Stomach (tissue), 4 donors: ENCODE measurements at regions not wholly inside any gene's neighbourhood (a gene's known extent, or its start where the extent isn't known, plus 50 kb on each side); places are given as distances from the start of the nearest gene placed in this dataset.

ENCODE experiments used
- CTCF ChIP-seq, 7 experiments: fragments of 450-650 bp in 4 of 7; fragments of 200-600 bp in 3 of 7; sonication (generic) in 3 of 7; IDR thresholded peaks; one replicate each; pipeline ENCODE4 v1.5.1; 2016 to 2019; ENCODE audit warnings: antibody characterized with exemption in 7 of 7, control low read depth in 2 of 7, mild to moderate bottlenecking in 1 of 7
- EP300 ChIP-seq: sonication (generic); formaldehyde crosslinking; IDR thresholded peaks from one replicate; pipeline ENCODE4 v1.6.1; 2017; ENCODE audit warnings: antibody characterized with exemption
- POLR2A ChIP-seq, 4 donors: fragments of 450-650 bp; IDR thresholded peaks; one replicate each; pipeline ENCODE4 v1.6.1; 2016; ENCODE audit warnings: antibody characterized with exemption in 4 of 4, control low read depth in 2 of 4, mild to moderate bottlenecking in 1 of 4, moderate library complexity in 1 of 4

DNA sequence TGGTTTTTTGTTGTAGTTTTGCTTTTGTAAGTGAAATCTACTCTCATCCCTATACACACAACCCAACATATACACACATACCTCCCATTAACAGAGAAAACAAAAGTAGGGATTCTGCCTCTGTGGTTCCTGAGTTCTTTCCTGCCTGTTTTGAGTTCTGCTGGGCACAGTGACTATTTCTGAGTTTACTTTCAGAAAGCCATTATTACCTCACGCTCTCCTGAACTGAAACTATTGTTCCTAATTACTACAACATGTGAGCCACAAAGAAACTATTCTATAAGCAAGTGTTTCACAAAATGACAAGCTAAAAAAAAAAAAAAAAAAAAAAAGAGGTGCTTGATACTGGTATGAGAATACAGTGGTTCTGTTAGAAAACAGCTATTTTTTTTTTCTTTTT is 110.9 kb downstream of the ALG10B start:
- no peak for TF ChIP-seq CTCF (IDR thresholded peaks at IDR 0.05)
- no peak for TF ChIP-seq POLR2A (IDR thresholded peaks at IDR 0.05)
- TF ChIP-seq EP300, result no peak
